KOPT-K1 (cell line): ENCODE measurements at regions not wholly inside any gene's neighbourhood (a gene's known extent, or its start where the extent isn't known, plus 50 kb on each side); places are given as distances from the start of the nearest gene placed in this dataset.
"Not testable (repeated sequence)": the region's sequence is repeated elsewhere in the genome, so short reads cannot be mapped to it uniquely, and the experiment has no call there.

ENCODE experiments used
- H3K27ac ChIP-seq: fragments of 200-600 bp; sonication (generic); 2 replicates; pipeline ENCODE4 v1.5.1; 2016; ENCODE audit warnings: antibody characterized with exemption, mild to moderate bottlenecking, low read depth, low read length; ENCODE audit not compliant: poor library complexity, severe bottlenecking
- H3K36me3 ChIP-seq: fragments of 200-600 bp; sonication (generic); 2 replicates; pipeline ENCODE4 v1.5.1; 2017; ENCODE audit warnings: antibody characterized with exemption, mild to moderate bottlenecking, low read length, moderate library complexity; ENCODE audit not compliant: insufficient read depth
- H3K9me3 ChIP-seq: fragments of 200-600 bp; sonication (generic); 2 replicates; pipeline ENCODE4 v1.5.1; 2017; ENCODE audit warnings: antibody characterized with exemption, low read length, mild to moderate bottlenecking; ENCODE audit not compliant: insufficient read depth, poor library complexity, severe bottlenecking

DNA sequence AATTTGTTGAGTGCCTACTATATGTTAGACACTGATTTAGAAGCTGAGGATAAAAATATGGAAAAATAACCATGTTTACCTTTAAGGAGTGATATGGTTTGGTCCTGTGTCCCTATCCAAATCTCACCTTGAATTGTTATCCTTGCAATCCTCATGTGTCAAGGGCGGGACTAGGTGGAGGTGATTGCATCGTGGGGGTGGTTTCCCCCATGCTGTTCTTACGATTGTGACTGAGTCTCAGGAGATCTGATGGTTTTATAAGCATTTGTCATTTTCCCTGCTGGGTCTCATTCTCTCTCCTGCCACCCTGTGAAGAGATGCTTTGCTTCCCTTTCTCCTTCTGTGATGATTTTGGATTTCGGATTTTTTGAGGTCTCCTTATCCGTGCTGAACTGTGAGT lies 876.4 kb downstream of the DTWD2 start:
- H3K9me3 ChIP-seq, result no peaks in the 10 kb centered on the region
- no peaks in the 10 kb centered on the region for H3K36me3 ChIP-seq
- H3K27ac ChIP-seq, result no peak overlapping the region

DNA sequence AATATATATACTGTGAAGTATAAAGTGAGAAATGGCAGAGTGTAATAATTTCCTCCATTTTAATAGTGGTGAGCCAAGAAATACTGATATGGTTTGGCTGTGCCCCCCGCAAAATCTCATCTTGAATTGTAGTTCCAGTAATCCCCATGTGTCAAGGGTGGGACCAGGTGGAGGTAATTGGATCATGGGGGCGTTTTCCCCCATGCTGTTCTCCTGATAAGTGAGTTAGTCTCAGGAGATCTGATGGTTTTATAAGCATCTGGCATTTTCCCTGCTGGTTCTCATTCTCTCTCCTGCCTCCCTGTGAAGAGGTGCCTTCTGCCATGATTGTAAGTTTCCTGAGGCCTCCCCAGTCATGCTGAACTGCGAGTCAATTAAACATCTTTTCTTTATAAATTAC lies 881.1 kb downstream of the DTWD2 start:
- not testable (repeated sequence) for H3K9me3 ChIP-seq, H3K27ac ChIP-seq, H3K36me3 ChIP-seq

DNA sequence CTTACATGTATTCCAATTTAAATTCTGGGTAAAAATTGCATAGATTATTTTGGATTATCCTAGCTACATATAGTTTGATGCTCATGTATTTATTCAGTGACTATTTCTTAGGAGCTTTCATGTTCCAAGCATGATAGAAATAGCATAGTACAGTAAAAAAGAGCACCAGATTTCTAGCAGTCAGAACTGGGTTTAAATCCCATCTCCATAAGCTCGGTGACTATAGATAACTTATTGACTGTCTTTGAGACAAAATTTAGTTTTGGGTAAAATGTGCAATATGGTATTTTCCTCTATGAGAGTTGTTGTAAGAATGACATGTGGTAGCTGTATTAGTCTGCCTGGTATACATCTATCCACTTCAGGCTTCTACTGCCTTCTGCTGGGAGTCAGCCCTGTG lies 889.6 kb downstream of the DTWD2 start:
- Histone ChIP-seq H3K27ac (no peak overlapping the region), H3K9me3 (no peaks in the 10 kb centered on the region), H3K36me3 (no peaks in the 10 kb centered on the region)

GRCh38 chr5:118095115-118095514 lies 893.2 kb downstream of the DTWD2 start:
- Histone ChIP-seq H3K27ac (no peak overlapping the region), H3K36me3 (no peaks in the 10 kb centered on the region), H3K9me3 (no peaks in the 10 kb centered on the region)

DNA sequence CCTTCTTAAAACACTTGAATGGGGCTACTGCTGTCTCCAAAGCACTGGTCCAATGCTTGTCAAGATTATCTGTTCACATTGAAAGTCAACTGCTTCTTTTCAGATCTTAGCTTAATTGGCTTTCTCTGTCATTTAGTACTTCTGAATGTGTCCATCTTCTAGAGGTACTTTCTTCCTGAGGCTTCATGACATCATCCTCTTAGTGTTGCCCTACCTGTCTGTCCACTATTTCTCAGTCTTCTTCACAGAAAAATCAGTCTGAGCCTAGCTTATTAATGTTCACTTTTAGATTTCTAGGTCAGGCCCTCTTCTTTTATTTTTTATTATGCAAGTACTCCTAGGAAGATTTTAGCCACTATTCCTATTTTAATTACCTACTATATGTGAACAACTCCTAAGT lies 899.9 kb downstream of the DTWD2 start:
- Histone ChIP-seq H3K27ac (no peak overlapping the region), H3K9me3 (no peaks in the 10 kb centered on the region), H3K36me3 (no peaks in the 10 kb centered on the region)

- Histone ChIP-seq H3K9me3 (no peaks in the 10 kb centered on the region), H3K27ac (no peak overlapping the region), H3K36me3 (no peaks in the 10 kb centered on the region)
These were observed 911.9 kb downstream of the DTWD2 start for GRCh38 chr5:118076490-118076889.

- Histone ChIP-seq H3K9me3 (no peaks in the 10 kb centered on the region), H3K27ac (no peak overlapping the region), H3K36me3 (no peaks in the 10 kb centered on the region)
These were observed 918.3 kb downstream of the DTWD2 start for GRCh38 chr5:118070041-118070440.

DNA sequence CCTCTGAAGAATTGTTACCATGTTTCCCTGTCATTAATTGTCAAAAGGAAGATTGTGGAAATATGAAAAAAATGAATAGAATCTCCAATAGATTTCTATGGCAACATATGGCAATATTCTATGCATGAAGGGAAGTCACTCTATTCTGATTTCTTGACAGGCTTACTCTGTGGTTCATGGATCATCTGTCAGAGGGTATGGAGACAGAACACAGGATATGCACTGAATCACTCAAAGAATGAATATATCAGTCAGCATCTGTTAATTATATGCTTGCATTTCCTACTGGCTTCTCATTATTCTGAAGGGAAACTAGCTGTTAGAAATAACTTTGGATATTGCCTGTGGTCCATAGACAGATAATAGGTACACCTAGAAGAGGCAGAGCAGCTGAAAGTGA lies 918.9 kb downstream of the DTWD2 start:
- Histone ChIP-seq H3K9me3 (no peaks in the 10 kb centered on the region), H3K36me3 (no peaks in the 10 kb centered on the region), H3K27ac (no peak overlapping the region)

DNA sequence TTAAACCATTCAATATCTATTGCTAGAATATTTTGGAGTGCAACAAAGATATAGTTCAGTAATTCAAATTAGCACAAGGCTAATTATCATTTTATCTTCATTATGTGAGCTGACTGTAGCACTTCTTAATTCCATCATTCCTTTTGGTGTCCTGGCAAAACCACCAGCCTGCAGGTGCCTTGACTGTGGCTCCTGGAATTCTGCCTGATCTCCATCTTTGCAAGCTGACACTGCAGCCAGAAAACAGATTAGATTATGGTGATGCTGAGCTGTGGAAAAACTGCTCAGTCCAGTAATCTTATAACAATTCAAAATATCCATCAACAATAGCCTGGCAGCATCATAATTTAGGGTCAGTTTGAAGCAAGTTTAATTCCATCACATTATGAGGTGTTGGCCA lies 919.5 kb downstream of the DTWD2 start:
- Histone ChIP-seq H3K36me3 (no peaks in the 10 kb centered on the region), H3K9me3 (no peaks in the 10 kb centered on the region), H3K27ac (no peak overlapping the region)

DNA sequence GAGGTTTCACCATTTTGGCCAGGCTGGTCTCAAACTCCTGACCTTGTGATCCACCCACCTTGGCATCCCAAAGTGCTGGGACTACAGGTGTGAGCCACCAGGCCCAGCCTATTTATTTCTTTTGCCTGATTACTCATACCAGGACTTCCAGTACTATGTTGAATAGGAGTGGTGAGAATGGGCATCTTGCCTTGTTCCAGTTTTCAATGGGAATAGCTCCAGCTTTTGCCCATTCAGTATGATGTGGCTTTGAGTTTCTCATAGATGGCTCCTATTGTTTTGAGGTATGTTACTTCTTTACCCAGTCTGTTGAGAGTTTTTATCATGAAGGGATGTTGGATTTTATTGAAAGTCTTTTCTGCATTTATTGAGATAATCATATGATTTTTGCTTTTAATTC lies 924.5 kb downstream of the DTWD2 start:
- not testable (repeated sequence) for H3K9me3 ChIP-seq, H3K36me3 ChIP-seq, H3K27ac ChIP-seq

- Histone ChIP-seq H3K27ac (no peak overlapping the region), H3K36me3 (no peaks in the 10 kb centered on the region), H3K9me3 (no peaks in the 10 kb centered on the region)
These were observed 927.5 kb downstream of the DTWD2 start for GRCh38 chr5:118060833-118061232.

- Histone ChIP-seq H3K36me3 (no peaks in the 10 kb centered on the region), H3K27ac (no peak overlapping the region), H3K9me3 (no peaks in the 10 kb centered on the region)
These were observed 935.8 kb downstream of the DTWD2 start for GRCh38 chr5:118052503-118052902.

DNA sequence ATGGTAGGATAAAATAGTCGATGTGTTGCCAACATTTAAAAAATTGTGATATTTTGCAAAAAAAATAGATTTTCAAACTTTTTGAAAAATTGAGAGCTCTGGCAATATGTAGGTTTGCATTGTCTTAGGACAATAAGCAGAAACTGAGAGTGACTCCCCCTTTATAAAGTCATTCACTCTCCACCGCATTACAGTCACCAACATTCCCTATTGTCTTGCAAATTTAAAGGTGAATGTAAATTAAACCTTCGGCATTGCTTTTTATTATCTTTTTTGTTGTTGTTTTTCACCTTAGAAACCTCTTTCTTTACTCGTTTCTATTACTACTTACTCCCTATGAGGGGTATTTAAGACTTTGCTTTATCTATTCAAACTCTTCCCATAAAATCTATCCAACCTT lies 944.2 kb downstream of the DTWD2 start:
- H3K36me3 ChIP-seq, result no peaks in the 10 kb centered on the region
- no peaks in the 10 kb centered on the region for H3K9me3 ChIP-seq
- no peak overlapping the region for H3K27ac ChIP-seq

GRCh38 chr5:118043531-118043930 lies 944.8 kb downstream of the DTWD2 start:
- Histone ChIP-seq H3K36me3 (no peaks in the 10 kb centered on the region), H3K27ac (no peak overlapping the region), H3K9me3 (no peaks in the 10 kb centered on the region)

DNA sequence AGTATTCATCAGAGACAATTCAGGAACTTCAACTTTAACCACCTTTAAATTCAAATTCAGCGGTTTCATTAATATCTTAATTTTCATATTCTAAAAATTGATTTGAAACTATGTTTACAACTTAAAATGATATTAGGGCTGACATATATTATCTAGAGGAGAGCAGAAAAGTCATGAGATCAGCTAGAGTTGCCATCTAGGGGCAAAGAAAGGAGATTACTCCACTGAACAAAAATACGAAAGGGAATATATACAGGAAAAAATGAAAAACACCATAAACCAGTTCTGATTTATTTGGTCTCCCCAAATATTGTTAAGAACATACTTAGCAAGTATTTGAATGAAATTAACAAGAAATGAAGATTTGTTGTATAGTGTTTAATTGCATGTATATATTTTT lies 946.3 kb downstream of the DTWD2 start:
- H3K9me3 ChIP-seq, result no peaks in the 10 kb centered on the region
- no peak overlapping the region for H3K27ac ChIP-seq
- H3K36me3 ChIP-seq, result no peaks in the 10 kb centered on the region

DNA sequence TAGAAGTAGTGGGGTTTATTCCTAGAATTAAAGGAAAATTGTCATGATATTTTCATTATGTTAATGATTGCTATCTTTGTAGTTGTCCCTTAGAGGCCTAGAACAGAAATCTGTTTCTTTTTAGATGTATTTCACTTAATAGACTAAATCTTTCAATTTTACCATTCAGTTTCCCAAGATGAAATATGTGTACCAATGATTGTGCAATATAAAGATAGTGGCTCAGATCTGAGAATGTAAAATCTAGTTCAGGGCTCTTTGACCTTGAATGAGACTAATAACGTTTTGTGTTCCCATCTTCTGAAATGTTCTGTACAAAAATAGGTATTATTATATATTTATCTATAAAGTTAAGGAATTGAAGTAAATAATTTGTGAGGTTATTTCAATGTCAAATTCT lies 947.9 kb downstream of the DTWD2 start:
- H3K27ac ChIP-seq, result no peak overlapping the region
- H3K9me3 ChIP-seq, result no peaks in the 10 kb centered on the region
- H3K36me3 ChIP-seq, result no peaks in the 10 kb centered on the region
